ENCODE measurements at regions not wholly inside any gene's neighbourhood (a gene's known extent, or its start where the extent isn't known, plus 50 kb on each side); places are given as distances from the start of the nearest gene placed in this dataset.

GRCh38 chr1:34378968-34379856 lies 202.5 kb downstream of the C1orf94 start:
- no peak overlapping the region for H2AFZ ChIP-seq (ENCODE audit: low read depth, low read length)
- H4K20me1 ChIP-seq (ENCODE audit: insufficient read depth, low read length), result no peaks in the 10 kb centered on the region
- no peak overlapping the region for H3K4me3 ChIP-seq (ENCODE audit: low read length)
- H3K4me2 ChIP-seq (ENCODE audit: low read length), result no peak overlapping the region
- H3K79me2 ChIP-seq (ENCODE audit: low read length), result no peaks in the 10 kb centered on the region
- no peaks in the 10 kb centered on the region for H3K9me3 ChIP-seq (ENCODE audit: insufficient read depth, low read length)
- H3K9ac ChIP-seq (ENCODE audit: low read length), result no peak overlapping the region
- no peaks in the 10 kb centered on the region for H3K27me3 ChIP-seq (ENCODE audit: low read depth, low read length)
- H3K36me3 ChIP-seq (replicated peaks; ENCODE audit: low read depth, low read length), result no peaks in the 10 kb centered on the region
- no peak overlapping the region for H3K27ac ChIP-seq (ENCODE audit: low read length)
- TF ChIP-seq CTCF (IDR thresholded peaks at IDR 0.05; ENCODE audit: low read depth, low read length) (no peak), EZH2phosphoT487 (IDR thresholded peaks at IDR 0.05; ENCODE audit: low read depth) (no peak)
- no peaks in the 10 kb centered on the region for H3K4me1 ChIP-seq (ENCODE audit: low read length)

GRCh38 chr1:34379911-34380310 lies 203.2 kb downstream of the C1orf94 start:
- Histone ChIP-seq H3K36me3 (replicated peaks; ENCODE audit: low read depth, low read length) (no peaks in the 10 kb centered on the region), H3K79me2 (ENCODE audit: low read length) (no peaks in the 10 kb centered on the region), H3K9ac (ENCODE audit: low read length) (no peak overlapping the region), H3K27me3 (ENCODE audit: low read depth, low read length) (no peaks in the 10 kb centered on the region), H3K4me2 (ENCODE audit: low read length) (no peak overlapping the region), H3K4me1 (ENCODE audit: low read length) (no peaks in the 10 kb centered on the region), H3K9me3 (ENCODE audit: insufficient read depth, low read length) (no peaks in the 10 kb centered on the region), H4K20me1 (ENCODE audit: insufficient read depth, low read length) (no peaks in the 10 kb centered on the region), H3K27ac (ENCODE audit: low read length) (no peak overlapping the region), H3K4me3 (ENCODE audit: low read length) (no peak overlapping the region), H2AFZ (ENCODE audit: low read depth, low read length) (no peak overlapping the region)
- TF ChIP-seq EZH2phosphoT487 (IDR thresholded peaks at IDR 0.05; ENCODE audit: low read depth), result no peak
- no peak for TF ChIP-seq CTCF (IDR thresholded peaks at IDR 0.05; ENCODE audit: low read depth, low read length)

DNA sequence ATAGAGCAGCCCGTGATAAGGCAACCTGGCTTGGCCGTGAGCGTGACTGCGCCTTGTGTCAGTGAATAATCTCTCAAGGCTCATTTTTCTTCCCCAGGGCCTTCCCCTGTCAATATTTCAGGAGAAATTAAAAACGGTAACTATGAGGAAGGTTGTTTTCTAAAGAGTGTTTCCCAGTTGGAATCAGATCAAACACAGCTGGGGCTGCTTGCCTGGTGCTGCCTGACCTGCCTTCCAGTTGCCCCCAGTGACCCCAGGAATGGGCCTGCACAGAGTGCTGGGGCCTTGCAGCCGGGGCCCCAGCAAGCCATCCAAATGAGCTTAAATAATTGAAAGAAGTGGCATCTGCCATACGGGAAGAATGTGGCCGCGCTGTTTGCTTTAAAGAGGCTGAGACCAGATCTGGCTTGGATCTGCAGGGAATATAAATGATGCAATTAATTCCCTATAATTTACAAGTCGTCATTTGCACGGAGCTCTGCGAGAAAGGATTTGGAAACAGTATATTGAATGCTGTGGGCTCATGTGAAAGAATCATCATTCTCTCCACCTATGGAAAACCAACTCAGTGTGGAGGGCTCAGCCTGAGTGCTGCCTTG lies 203.9 kb downstream of the C1orf94 start:
- Histone ChIP-seq H2AFZ (ENCODE audit: low read depth, low read length) (no peak overlapping the region), H3K4me1 (ENCODE audit: low read length) (no peaks in the 10 kb centered on the region), H3K4me2 (ENCODE audit: low read length) (no peak overlapping the region), H3K27ac (ENCODE audit: low read length) (no peak overlapping the region), H3K36me3 (replicated peaks; ENCODE audit: low read depth, low read length) (no peaks in the 10 kb centered on the region), H3K9ac (ENCODE audit: low read length) (no peak overlapping the region), H3K79me2 (ENCODE audit: low read length) (no peaks in the 10 kb centered on the region), H3K9me3 (ENCODE audit: insufficient read depth, low read length) (no peaks in the 10 kb centered on the region), H4K20me1 (ENCODE audit: insufficient read depth, low read length) (no peaks in the 10 kb centered on the region), H3K4me3 (ENCODE audit: low read length) (no peak overlapping the region), H3K27me3 (ENCODE audit: low read depth, low read length) (no peaks in the 10 kb centered on the region)
- no peak for TF ChIP-seq CTCF (IDR thresholded peaks at IDR 0.05; ENCODE audit: low read depth, low read length)
- no peak for TF ChIP-seq EZH2phosphoT487 (IDR thresholded peaks at IDR 0.05; ENCODE audit: low read depth)

DNA sequence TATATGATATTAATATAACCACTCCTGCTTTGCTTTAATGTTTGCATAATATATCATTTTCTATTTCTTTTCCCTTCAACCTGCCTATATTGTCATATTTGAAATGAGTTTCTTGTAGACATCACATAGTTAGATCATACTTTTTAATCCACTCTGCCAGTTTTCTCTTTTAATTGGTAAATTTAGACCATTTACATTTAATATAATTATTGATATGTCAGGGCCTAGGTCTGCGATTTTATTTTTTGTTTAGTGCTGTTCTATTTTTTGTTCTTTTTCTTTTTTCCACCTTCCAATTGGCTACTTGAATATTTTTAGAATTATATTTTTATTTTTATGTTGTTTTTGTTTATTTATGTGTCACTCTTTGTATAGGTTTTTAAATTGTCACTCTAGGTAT lies 213.3 kb downstream of the C1orf94 start:
- H3K4me3 ChIP-seq (ENCODE audit: low read length), result no peak overlapping the region
- H3K79me2 ChIP-seq (ENCODE audit: low read length), result no peaks in the 10 kb centered on the region
- H2AFZ ChIP-seq (ENCODE audit: low read depth, low read length), result no peak overlapping the region
- H3K4me1 ChIP-seq (ENCODE audit: low read length), result no peaks in the 10 kb centered on the region
- TF ChIP-seq CTCF (IDR thresholded peaks at IDR 0.05; ENCODE audit: low read depth, low read length), result no peak
- TF ChIP-seq EZH2phosphoT487 (IDR thresholded peaks at IDR 0.05; ENCODE audit: low read depth), result no peak
- H3K27ac ChIP-seq (ENCODE audit: low read length), result no peak overlapping the region
- H3K9me3 ChIP-seq (ENCODE audit: insufficient read depth, low read length), result peaks cover 9% of the 10 kb centered on the region; the same call in 1 of the 2 replicates
- no peak overlapping the region for H3K4me2 ChIP-seq (ENCODE audit: low read length)
- no peak overlapping the region for H3K9ac ChIP-seq (ENCODE audit: low read length)
- no peaks in the 10 kb centered on the region for H4K20me1 ChIP-seq (ENCODE audit: insufficient read depth, low read length)
- H3K36me3 ChIP-seq (replicated peaks; ENCODE audit: low read depth, low read length), result no peaks in the 10 kb centered on the region
- no peaks in the 10 kb centered on the region for H3K27me3 ChIP-seq (ENCODE audit: low read depth, low read length)

All from OCI-LY3 (cell line).